H54 (cell line): ENCODE measurements at regions not wholly inside any gene's neighbourhood (a gene's known extent, or its start where the extent isn't known, plus 50 kb on each side); places are given as distances from the start of the nearest gene placed in this dataset.

ENCODE experiments used
- DNase-seq: peaks from one replicate; pipeline ENCODE4 v3.0.0; 2011; ENCODE audit warnings: low spot score, mixed read lengths; ENCODE audit not compliant: insufficient read length
- FAIRE-seq: peaks from 3 replicates; lab custom pipeline; 2011; peaks lifted over from hg19 to GRCh38; lab: Jason Lieb, UNC
- POLR2A ChIP-seq: IDR thresholded peaks from 2 replicates; pipeline ENCODE4 v1.6.1; 2011; ENCODE audit warnings: low read depth, mild to moderate bottlenecking, low read length

DNA sequence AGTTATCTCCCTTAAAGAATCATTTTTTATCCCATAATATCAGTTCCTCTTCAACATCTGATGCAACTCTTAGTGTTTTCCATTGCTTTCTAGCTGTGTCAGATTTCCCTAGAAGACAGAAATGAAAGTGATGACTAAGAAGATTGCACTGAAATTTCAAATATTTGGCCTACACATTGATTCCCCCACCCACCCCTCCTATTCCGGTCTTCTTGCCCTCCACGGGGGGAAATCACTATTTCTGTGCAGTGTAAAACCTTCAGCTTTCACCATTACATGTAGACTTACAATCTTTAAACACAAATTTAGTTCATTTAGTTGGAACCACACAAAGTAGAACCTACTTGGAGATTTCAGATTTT is 63.7 kb upstream of the IL6 start:
- TF ChIP-seq POLR2A: no peak
- no peak for DNase-seq
- FAIRE-seq: no peak

DNA sequence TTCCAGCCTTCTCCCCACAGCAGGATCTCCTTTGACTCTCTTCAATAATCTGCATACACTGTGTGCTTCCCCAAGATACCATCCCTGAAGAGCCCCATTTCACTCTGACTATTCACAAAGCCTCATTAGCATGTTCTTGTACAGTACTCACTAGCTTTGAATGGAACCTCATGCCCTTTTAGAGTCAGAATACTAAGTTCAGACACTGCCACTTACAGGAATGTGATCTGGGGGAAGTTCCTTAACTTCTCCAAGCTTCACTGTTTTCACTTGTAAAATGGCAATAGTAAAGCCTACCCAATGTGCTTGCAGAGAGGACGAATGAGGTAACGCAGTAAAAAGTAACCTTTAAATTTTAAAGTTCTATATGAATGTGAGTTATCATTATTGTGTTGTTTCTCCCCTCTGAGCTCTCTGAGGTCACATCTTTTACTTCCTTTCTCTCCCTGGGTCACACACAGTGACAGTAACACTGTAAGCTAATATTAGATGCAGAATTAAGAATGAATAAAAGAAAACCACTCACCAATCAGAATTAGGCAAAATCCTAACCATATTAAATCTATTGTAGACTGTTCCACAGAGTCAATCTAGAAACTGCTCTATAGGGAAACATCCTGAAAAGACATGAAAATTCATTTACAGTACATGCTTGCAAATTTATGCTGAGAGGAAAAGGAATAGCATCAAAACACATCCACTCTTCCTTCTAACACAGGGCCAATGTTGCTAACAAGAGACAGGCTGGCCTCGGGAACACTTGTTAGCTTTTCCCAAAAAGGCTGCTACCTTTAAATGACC is 64.2 kb upstream of the IL6 start:
- no peak for TF ChIP-seq POLR2A
- no peak for FAIRE-seq

DNA sequence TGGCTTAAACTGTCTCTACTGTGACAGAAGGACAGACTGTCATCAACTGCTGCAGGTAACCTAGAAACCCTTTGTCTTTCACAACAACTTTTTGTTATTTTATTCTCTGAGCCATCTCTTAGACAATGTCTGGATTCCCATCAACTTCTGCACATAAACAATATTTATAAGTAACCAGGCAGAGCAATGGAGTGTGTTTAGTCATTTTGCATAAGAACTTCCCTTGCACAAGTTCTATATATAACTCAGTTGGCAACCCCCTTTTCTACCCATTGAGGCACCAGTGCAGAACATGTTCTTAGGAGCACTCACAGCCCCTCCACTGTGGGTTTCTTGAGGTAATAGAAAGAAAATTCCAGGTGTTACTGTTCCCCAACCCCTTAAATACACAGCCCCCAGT is 65.0 kb upstream of the IL6 start:
- no peak for TF ChIP-seq POLR2A
- FAIRE-seq (no peak), DNase-seq (no peak)

More for the DNA sequence above, 64.2 kb upstream of the IL6 start:
- DNase-seq: no peak

DNA sequence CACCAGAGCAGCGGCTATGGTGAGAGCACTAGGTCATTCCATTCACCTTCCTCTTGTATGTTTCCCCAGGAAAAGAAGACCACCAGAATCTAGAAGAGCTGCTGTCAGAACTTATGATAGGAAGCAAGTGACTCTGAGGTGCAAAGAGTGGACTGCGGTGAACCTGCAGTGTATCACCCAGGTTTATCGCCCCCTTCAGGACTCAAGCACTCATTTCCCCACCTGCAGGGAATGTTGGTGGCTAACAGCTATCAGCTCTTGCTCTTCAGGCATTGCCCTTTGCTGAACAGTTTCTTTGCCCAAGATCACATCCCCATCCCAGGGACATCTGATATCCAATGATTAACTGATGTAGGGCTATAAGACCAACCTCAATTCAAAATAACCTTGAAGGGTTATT is 66.3 kb upstream of the IL6 start:
- TF ChIP-seq POLR2A: no peak
- FAIRE-seq (no peak), DNase-seq (no peak)

DNA sequence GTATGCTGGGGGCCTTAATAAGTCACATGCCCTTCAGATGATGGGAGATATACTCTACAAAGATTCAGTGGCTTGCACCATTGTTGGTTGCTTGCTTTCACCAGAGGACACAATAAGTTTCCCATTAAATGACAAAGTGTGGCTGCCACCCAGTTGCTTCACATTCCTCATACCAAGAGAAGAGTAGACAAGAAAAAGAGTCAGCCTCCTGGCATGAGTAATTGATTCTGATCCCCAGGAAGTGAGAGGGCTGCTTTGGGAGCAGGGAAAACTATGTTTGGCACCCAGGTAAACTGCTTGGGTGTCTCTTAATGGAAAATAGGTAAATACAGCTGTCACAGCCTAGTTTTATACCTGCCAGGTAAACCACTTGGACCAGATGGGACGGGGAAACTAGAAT is 66.7 kb upstream of the IL6 start:
- no peak for TF ChIP-seq POLR2A
- FAIRE-seq (no peak), DNase-seq (no peak)

DNA sequence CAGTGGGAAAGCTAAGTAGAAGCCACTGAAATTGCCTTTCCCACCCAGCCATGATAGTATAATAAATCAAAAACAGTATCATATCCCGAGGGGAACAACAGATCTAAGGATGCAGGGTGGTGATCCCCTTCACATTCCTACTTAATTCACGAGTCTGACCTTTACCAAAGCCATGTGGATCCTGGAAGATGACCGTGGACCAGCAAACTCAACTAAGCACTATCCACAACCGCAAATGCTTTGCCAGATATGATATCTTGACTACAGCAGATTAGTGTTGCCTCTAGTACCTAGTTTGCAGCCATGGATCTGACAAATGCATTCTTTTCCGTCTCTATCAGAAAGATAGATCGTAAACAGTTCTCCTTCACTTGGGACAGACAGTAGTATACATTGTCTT is 67.3 kb upstream of the IL6 start:
- no peak for TF ChIP-seq POLR2A
- DNase-seq (no peak), FAIRE-seq (no peak)

DNA sequence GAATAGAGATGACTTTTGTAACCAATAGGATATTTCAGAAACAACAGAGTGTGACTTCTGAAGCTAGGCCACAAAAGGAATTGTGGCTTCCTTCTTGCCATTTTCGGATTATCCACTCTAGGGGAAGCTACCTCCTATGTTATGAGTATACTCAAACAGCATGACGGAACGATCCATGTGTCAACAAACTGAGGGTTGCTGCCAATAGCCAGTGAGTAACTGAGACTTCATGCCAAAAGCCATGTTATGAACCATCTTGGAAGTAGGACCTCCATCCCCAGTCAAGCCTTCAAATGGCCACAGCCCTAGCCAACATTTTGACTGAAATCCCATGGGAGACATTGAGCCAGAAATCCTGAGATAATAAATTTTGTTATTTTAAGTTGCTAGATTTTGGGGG is 69.0 kb upstream of the IL6 start:
- FAIRE-seq (no peak), DNase-seq (no peak)
- no peak for TF ChIP-seq POLR2A

DNA sequence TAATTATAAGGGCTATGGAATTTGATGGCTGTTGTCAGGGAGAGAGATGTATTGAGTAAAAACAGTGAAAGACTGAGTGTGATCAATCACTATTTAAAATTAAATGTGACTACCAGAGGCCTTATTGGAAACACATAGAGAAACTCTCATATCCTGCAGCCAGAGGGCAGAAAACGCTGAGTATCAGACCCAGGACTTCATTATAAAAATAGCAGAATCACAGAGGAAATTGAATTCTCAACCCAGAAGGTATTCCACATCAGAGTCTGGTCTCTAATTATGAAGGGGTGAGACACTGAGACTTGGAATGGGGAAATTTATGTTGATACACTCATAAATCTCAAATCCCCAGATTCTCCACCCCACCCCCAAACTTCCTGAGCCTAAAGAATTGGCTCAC is 69.5 kb upstream of the IL6 start:
- DNase-seq (no peak), FAIRE-seq (no peak)
- TF ChIP-seq POLR2A: no peak

DNA sequence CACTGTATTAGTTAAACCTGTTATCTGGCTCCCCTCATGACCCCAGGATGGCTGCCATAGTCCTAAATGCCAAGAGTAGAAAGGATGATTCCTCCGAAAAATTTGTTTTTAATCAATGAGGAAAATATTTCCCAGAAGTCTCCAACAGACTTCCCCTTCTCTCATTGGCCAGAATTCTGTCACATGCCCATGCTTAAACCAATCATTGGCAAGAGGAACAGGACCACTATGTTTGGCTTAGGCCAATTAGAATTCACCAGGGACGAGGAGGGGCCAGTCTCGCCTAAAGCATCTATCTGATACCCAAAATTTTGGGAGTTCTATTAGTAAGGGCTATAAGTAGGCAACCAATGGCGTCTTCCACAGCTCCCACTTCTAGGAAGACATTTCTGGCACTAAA is 71.2 kb upstream of the IL6 start:
- DNase-seq (no peak), FAIRE-seq (no peak)
- TF ChIP-seq POLR2A: no peak

DNA sequence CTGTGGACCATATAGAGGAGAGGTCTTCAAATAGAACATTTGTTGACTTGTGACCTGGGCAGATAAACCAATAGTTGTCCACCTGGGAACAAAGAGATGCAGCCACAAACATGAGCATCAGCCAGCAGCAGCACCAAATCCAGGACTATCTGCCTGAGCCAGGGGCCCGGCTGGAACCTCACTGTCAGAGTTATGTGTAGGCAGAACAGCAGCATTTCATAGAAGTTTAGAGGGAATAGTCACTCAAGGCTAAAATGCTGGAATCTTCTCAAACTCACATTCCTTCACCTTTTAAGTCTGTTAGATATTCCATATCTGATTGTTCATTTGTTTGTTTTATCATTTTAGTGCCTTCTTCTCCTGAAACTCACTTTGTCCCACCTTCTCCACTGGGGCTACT is 72.2 kb upstream of the IL6 start:
- DNase-seq (no peak), FAIRE-seq (no peak)
- TF ChIP-seq POLR2A: no peak

DNA sequence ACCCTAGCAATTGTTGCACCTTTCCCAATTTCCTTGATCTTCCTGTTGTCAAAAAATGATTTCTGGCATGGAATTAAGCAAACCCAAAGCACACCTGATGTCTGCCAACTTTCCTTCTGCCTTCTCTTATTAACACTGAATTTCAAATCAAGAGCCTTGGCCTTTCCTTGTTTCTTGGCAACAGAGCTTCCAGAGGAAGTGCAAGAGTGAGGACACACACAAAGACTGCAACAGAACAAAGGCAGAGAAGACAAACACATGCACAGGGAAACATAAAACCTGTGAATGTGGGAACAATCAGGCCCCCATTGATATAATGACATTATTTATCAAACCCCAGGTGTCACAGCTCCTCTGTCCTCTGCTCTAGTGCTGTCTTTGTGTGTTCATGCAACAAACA is 73.0 kb upstream of the IL6 start:
- no peak for TF ChIP-seq POLR2A
- no peak for DNase-seq
- no peak for FAIRE-seq

DNA sequence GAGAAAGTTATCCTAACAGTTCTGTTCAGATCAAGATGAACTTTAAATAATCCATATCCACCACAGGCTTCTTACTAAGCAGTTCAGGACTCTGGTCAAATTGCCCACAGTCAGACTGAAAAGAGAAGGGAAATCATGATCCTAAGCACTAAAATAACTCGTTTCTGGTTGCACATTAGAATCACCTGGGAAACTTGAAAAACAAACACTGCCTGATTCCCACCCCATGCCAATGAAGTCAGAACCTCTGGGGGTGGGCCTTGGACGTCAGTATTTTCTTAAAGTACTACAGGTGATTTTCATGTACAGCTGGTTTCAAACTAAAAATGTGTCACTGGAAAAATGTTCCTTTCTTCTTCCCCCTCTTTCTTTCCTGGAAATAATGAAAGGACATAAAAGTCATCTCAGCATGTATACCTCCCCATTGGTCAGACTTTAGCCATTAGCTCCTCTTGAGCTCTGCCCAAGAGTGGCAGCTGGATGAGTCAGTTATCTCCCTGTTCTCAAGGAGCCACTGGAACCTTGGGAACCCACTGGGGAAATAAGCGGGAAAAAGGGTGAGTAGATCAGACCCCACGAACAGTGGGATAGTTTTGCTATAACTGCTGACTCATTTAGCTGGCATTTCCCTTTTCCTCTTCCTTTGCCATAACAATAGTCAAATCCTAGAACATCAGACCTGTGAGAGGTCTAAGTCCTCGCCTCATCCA is 75.3 kb upstream of the IL6 start:
- DNase-seq (peak; percentile 62), FAIRE-seq (peak; percentile 75)
- TF ChIP-seq POLR2A: no peak

DNA sequence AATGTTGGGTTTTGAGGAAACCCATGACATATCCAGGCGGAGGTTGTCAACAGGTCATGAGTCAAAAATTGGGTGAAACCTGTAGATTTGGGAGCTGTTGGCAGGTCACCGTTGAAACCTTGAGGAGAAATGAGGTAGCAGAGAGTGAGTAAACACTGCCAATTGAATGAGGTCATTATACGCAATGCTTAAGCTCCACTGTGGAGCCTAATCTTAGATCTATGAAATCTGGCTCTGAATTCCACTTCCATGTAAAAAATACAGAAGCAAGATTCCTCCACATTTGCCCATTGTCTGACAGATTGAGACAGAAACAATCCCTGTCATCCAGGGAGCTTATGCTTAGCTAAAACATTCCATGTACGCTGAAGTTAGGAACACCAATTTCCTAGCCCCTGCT is 76.0 kb upstream of the IL6 start:
- DNase-seq: no peak
- no peak for FAIRE-seq
- no peak for TF ChIP-seq POLR2A

DNA sequence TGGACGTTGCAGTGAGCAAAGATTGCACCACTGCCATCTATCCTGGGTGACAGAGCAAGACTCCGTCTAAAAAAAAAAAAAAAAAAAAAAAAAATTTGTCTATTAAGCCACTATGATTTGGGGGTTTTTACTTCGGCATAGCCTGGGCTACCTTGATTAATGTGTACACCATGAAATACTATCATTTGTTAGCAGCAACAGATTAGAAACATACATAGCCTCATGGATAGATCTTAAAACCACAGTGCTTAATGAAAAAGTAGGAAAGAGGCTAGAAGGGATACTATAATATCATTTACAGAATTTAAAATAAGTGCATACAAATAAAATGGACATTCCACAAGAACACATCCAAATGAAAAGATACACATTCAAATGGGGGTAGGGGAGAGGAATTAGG is 77.3 kb upstream of the IL6 start:
- FAIRE-seq (no peak), DNase-seq (no peak)
- no peak for TF ChIP-seq POLR2A
